HL-60 (cell line): ENCODE measurements at regions not wholly inside any gene's neighbourhood (a gene's known extent, or its start where the extent isn't known, plus 50 kb on each side); places are given as distances from the start of the nearest gene placed in this dataset.

Experiments
- DNase-seq, 2 experiments: peaks; one replicate each; pipeline ENCODE4 v3.0.0-alpha.2; 2010 to 2020; ENCODE audit warnings: low read depth in 1 of 2, low spot score in 1 of 2
- H3K27ac ChIP-seq: fragments of 250-450 bp; sonication (Bioruptor Pico); replicated peaks from 2 replicates; pipeline ENCODE4 v1.5.1; 2020; ENCODE audit warnings: mild to moderate bottlenecking, moderate library complexity
- H3K27me3 ChIP-seq: fragments of 250-450 bp; sonication (Bioruptor Pico); 2 replicates; pipeline ENCODE4 v1.5.1; 2021; ENCODE audit warnings: mild to moderate bottlenecking, moderate library complexity; ENCODE audit not compliant: insufficient read depth, poor library complexity, severe bottlenecking
- H3K4me3 ChIP-seq: replicated peaks from 2 replicates; pipeline ENCODE4 v1.5.1; 2011; ENCODE audit warnings: mild to moderate bottlenecking, control low read depth, low read length; ENCODE audit not compliant: insufficient read depth
- GABPA ChIP-seq: IDR thresholded peaks from 2 replicates; pipeline ENCODE4 v1.6.1; 2012; ENCODE audit warnings: low read depth
- POLR2AphosphoS5 ChIP-seq: IDR thresholded peaks from 2 replicates; pipeline ENCODE4 v1.6.1; 2012; ENCODE audit warnings: low read depth
- SPI1 ChIP-seq: IDR thresholded peaks from 2 replicates; pipeline ENCODE4 v1.6.1; 2012; ENCODE audit warnings: low read depth, mild to moderate bottlenecking, borderline replicate concordance
- TF ChIP-seq, protein P1 (sequence below): IDR thresholded peaks from one replicate; pipeline ENCODE4 v1.5.1; 2011; ENCODE audit warnings: low read length, control low read depth, inconsistent platforms; ENCODE audit not compliant: insufficient read depth
- TF ChIP-seq, protein P2 (sequence below): IDR thresholded peaks from 2 replicates; pipeline ENCODE4 v1.6.1; 2012; ENCODE audit warnings: low read depth; ENCODE audit not compliant: insufficient replicate concordance

DNA sequence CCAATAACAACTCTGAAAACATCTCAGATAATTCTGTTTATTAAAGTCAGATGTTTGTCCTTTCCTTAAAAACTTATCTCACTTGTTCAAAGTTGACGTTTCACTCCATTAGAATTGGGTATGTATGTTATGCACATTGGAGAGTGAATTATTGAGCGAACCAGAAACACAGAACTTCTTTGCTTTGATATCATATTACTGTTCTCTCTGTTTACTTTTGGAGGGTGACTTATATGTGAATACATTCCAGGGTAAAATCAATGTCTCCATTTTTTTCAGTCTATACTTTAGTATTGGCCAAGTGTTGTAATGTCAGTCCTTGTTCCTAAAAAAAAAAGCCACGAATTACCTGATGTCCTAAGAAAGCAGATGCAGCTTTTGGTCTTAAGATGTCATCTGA, 307.4 kb downstream of the CSNK1G3 start:
- no peak overlapping the region for H3K27ac ChIP-seq
- no peak for TF ChIP-seq SPI1
- TF ChIP-seq, protein P1, sequence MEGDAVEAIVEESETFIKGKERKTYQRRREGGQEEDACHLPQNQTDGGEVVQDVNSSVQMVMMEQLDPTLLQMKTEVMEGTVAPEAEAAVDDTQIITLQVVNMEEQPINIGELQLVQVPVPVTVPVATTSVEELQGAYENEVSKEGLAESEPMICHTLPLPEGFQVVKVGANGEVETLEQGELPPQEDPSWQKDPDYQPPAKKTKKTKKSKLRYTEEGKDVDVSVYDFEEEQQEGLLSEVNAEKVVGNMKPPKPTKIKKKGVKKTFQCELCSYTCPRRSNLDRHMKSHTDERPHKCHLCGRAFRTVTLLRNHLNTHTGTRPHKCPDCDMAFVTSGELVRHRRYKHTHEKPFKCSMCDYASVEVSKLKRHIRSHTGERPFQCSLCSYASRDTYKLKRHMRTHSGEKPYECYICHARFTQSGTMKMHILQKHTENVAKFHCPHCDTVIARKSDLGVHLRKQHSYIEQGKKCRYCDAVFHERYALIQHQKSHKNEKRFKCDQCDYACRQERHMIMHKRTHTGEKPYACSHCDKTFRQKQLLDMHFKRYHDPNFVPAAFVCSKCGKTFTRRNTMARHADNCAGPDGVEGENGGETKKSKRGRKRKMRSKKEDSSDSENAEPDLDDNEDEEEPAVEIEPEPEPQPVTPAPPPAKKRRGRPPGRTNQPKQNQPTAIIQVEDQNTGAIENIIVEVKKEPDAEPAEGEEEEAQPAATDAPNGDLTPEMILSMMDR: no peak
- no peak for TF ChIP-seq POLR2AphosphoS5
- TF ChIP-seq, protein P2, sequence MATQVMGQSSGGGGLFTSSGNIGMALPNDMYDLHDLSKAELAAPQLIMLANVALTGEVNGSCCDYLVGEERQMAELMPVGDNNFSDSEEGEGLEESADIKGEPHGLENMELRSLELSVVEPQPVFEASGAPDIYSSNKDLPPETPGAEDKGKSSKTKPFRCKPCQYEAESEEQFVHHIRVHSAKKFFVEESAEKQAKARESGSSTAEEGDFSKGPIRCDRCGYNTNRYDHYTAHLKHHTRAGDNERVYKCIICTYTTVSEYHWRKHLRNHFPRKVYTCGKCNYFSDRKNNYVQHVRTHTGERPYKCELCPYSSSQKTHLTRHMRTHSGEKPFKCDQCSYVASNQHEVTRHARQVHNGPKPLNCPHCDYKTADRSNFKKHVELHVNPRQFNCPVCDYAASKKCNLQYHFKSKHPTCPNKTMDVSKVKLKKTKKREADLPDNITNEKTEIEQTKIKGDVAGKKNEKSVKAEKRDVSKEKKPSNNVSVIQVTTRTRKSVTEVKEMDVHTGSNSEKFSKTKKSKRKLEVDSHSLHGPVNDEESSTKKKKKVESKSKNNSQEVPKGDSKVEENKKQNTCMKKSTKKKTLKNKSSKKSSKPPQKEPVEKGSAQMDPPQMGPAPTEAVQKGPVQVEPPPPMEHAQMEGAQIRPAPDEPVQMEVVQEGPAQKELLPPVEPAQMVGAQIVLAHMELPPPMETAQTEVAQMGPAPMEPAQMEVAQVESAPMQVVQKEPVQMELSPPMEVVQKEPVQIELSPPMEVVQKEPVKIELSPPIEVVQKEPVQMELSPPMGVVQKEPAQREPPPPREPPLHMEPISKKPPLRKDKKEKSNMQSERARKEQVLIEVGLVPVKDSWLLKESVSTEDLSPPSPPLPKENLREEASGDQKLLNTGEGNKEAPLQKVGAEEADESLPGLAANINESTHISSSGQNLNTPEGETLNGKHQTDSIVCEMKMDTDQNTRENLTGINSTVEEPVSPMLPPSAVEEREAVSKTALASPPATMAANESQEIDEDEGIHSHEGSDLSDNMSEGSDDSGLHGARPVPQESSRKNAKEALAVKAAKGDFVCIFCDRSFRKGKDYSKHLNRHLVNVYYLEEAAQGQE: no peak
- TF ChIP-seq GABPA: no peak

DNA sequence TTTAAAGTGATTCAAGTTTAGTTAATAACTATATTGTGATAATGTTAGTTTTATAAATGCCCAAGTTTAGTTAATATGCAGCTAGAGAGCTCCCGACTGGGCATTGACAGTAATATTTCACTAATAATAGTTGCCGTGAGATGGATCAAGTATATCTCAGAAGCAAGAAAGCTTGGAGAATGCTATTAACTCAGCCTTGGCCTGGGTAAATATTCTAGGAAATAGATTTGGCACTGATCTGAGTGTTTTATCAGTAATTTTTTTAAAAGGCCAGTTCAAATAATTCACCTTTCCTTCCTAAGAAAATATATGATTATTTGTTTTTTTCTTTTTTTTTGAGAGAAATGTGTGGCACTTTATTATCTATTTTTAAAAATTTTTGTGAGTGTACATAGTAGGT, 305.3 kb downstream of the CSNK1G3 start:
- Histone ChIP-seq H3K27me3 (no peaks in the 10 kb centered on the region), H3K27ac (no peak overlapping the region), H3K4me3 (no peak overlapping the region)
- TF ChIP-seq, protein P1: no peak
- TF ChIP-seq, protein P2: no peak
- TF ChIP-seq GABPA: no peak
- no peak for TF ChIP-seq SPI1
- TF ChIP-seq POLR2AphosphoS5: no peak
- DNase-seq: no peak

More for the DNA sequence above, 307.4 kb downstream of the CSNK1G3 start:
- Histone ChIP-seq H3K4me3 (no peak overlapping the region), H3K27me3 (no peaks in the 10 kb centered on the region)
- no peak for DNase-seq

DNA sequence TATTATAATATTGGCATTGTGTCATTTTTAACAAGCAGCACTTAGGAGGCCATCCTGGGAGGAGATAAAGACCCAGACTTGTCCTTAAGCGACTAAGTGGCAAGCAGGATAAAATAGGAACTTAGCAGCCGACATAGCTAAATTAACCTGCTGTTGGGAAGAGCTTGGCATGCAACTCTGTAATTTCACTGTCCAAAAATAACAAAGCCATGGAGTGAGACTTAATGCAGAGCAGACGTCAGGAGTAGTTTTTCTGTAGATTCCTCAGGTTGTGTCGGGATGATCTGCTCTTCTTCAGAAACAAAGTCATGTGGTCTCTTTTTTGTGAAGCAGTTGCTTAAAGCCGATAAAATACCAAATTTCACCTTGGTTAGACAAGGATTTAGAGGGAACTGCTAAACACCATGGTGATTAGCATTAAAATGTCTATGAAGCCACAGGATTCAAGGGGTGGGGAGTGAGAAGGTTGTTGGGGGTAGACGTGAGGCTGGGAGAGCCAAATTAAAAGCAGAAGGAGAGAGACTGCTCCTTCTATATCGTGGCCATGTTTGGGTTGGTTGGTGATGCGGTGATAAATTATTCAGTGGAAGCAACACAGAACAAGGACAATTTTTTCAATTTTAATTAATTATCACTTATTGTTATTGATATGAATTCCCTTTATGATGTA, 303.0 kb downstream of the CSNK1G3 start:
- no peak overlapping the region for H3K4me3 ChIP-seq
- DNase-seq: no peak
- TF ChIP-seq, protein P1: no peak
- TF ChIP-seq, protein P2: no peak
- no peak for TF ChIP-seq POLR2AphosphoS5
- no peak for TF ChIP-seq SPI1
- no peak overlapping the region for H3K27ac ChIP-seq
- no peaks in the 10 kb centered on the region for H3K27me3 ChIP-seq
